A549 (cell line): ENCODE measurements at regions not wholly inside any gene's neighbourhood (a gene's known extent, or its start where the extent isn't known, plus 50 kb on each side); places are given as distances from the start of the nearest gene placed in this dataset.
"Not testable (repeated sequence)": the region's sequence is repeated elsewhere in the genome, so short reads cannot be mapped to it uniquely, and the experiment has no call there.

ENCODE experiments used
- NFE2L2 ChIP-seq: fragments of 150-350 bp; conservative IDR thresholded peaks from 2 replicates; pipeline ENCODE4 v1.6.1; 2014; ENCODE audit warnings: low read length
- POLR2A ChIP-seq: IDR thresholded peaks from 2 replicates; pipeline ENCODE4 v1.6.1; 2012; ENCODE audit warnings: mild to moderate bottlenecking, low read length

GRCh38 chr4:17436047-17436749, 75.7 kb downstream of the QDPR start:
- not testable (repeated sequence) for TF ChIP-seq POLR2A, NFE2L2
